ENCODE measurements at regions not wholly inside any gene's neighbourhood (a gene's known extent, or its start where the extent isn't known, plus 50 kb on each side); places are given as distances from the start of the nearest gene placed in this dataset.

DNA sequence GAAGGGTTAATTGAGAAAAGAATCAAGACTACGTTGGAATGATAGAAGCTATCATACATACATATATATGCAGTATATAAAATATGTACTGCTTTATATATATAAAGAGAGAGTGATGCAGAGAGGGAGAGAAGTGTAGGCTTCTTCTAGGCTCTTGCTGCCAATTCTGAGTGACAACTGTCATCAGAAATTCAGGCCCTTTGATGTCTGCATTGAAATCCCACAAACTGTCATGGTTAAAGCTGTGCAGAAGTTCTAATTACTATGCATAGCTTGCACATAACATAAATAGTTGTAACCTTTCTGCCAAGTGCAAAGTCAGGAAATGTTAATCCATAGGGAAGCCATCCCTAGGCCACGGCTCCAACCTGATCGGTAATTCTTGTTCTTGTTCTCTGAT, 251.0 kb downstream of the STIM2 start:
- TF ChIP-seq CTCF (IDR thresholded peaks at IDR 0.05) (no peak), POLR2A (IDR thresholded peaks at IDR 0.05) (no peak)
